Activated CD4-positive, alpha-beta T cell treated with anti-CD3 and anti-CD28 coated beads, Interleukin-2, Interleukin-4, amounts not matched to agents 100 ng/mL and 50 ng/mL, durations not matched to agents 16 hours and 8 hours (primary cell): ENCODE measurements at regions not wholly inside any gene's neighbourhood (a gene's known extent, or its start where the extent isn't known, plus 50 kb on each side); places are given as distances from the start of the nearest gene placed in this dataset.
"Not testable (repeated sequence)": the region's sequence is repeated elsewhere in the genome, so short reads cannot be mapped to it uniquely, and the experiment has no call there.

Source experiments
- DNase-seq: peaks from one replicate; pipeline ENCODE4 v3.0.0-alpha.2; 2020; ENCODE audit warnings: low spot score

DNA sequence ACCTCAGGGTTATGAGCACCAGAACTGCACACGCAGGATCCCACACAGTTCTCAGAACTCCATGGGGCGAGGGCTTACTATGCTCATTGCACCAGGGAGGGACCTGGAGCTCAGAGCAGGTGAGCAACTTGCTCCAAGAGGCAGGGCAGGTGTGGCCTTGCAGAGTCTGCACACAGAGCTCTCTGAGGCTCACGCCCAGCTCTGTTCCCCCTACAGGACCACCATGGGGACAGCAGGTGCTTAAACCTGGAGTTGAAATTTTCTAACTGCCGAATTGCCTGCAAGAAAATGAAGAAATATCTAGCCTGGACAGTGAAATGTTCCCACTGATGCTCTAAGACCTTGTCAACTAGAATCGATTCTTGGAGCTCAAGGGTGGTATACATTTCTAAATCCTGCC is 49.9 kb upstream of the MSMB start:
- not testable (repeated sequence) for DNase-seq

DNA sequence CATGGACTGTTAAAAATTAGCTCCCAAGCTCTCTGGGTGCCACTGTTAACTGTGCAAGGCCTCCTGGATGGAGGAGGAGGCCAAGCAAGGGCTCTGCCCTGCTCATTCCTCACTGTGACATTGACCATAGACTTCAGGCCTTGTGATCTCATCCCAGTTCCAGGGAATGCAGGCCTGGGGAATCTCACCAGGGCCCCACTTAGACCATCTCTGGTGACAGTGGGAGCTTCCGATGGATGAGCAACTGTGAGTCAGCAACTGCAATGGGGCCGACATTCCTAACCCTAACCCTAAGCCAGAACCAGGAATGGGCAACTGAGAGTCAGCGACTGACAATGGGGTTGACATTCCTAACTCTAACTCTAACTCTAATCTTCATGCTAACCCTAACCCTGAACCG is 50.4 kb upstream of the MSMB start:
- no peak for DNase-seq

DNA sequence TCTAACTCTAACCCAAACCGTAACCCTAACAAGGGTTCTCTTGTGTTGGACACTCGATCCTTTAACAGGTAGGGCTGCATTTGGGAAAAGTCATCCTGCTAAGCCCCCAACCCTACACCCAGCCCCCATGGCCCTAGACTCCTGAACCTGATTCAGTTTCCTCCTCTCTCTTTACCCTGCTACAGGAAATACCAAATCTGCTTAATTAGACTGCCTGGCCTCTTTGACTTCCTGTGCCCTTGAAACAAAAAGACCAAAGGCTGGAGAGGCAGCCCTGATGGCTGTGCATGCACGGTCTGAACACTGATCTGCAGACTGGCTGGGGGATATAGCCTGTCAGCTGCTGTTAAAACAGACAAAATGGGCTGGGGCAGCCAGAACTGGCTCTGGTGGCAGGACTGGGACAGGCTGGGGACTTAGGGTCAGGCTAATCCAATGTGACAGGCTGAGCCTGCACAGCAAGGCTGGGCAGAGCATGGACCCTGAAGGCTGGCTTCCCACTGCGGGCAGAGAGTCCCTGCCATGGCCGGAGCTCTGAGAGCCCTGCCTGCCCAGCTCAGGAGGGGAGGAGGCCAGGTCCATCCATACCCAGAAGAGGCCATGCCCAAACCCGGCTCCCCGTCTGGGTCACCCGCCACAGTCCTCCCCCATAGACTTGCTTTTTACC is 51.0 kb upstream of the MSMB start:
- DNase-seq = no peak

DNA sequence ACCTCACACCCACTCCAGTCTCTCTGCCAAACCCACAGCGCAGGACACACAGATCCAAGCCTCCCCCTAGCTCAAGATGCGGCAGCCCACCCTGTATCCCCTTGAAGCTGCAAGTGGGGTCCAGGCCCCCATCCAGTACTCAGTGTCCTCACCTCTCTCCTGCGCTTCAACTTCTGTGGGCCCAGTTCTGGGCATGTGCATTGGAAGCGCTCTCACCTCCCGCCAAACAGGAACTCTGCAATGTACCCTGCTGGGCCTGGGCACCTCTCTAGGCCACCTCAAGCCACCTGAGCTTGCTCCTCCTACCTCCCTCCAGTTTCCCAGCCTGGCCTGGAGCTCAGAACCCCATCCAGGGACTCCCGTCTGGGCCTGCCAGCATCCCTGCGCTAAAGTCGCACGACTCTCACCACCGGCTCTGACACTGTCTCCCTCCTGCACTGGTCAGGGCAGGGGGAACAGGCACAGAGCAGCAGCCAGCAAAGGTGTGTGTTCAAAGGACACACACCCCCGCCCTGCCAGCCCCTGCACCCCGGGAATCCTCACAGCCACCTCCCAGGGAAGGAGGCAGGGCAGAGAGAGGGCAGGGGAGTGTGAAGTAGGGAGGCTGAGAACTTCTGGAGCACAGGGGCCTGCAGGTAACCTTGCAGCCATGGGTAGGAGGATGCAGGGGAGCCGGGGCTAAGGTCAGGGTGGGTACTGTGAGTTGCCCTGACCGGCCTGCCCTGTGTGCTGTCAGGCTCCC is 51.7 kb upstream of the MSMB start:
- no peak for DNase-seq

DNA sequence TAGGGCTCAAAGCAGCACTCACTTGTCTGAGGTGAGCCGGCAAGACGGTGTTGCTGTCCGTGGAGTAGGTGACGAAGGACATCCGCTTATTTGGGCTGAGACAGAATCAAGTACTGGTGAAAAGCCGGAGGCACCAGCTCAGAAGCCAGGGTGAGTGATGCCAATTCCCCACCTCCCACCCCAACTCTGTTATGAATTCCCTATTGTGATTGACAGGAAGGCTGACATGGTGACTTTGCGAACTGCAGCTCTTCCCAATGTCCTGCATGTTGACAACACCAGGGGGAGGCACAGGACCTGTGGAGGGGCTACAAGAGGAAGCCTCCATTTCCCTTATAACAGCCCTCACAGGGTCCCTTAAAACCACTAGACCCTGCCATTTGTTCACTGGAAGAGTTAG is 52.3 kb upstream of the MSMB start:
- no peak for DNase-seq

DNA sequence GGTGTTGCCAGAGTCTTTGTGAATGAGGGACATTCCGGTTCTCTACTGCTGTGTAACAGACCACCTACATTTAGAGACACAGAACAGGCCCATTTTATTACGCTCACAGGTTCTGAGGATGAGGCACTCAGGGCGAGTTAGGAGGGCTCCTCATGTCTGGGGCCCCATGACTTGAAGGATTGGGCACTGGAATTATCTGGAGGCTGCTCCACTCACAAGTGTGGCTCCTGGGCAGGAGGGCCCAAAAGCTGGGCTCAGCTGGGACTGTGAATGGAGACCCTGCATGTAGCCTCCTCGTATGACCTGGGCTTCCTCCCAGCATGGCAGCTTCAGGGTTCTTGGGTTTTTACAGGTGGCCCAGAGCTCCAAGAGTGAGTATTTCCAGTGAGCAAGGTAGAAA is 52.9 kb upstream of the MSMB start:
- DNase-seq = not testable (repeated sequence)

DNA sequence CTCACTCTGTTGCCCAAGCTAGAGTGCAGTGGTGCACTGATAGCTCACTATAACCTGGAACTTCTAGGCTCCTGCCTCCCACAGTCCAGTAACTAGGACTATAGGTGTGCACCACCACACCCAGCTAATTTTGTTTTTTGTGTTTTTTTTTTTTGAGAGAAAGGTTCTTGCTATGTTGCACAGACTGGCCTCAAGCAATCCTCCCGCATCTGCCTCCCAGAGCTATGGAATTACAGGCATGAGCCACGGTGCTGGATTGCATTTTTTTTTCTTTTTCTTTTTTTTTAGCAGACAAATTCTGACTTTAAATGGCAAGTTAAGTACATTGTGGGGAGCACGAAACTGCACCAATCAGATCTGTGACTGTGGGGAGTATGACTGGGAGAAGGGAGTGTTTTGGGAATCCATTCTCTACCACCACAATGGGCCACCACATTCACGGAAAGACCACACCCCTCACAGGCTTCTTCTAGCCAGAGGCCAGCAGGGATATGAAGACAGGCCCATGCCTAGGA is 58.1 kb upstream of the MSMB start:
- DNase-seq = no peak

DNA sequence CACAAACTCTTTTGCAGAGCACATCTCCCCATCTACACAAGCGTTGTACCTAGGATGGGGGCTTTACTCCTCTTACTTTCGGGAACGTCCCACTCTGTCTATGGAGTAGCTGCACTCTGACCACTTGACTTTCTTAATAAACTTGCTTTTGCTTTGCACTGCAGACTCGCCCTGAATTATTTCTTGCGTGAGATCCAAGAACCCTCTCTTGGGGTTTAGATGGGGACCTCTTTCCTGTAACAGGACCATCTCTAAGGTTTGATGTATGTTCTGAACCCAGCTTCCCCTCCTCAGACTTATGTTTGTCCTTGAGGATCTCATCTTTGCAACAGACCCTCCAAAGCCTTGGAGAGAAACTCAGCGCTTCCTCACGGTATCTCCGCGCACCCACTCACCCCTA is 59.3 kb upstream of the MSMB start:
- not testable (repeated sequence) for DNase-seq

DNA sequence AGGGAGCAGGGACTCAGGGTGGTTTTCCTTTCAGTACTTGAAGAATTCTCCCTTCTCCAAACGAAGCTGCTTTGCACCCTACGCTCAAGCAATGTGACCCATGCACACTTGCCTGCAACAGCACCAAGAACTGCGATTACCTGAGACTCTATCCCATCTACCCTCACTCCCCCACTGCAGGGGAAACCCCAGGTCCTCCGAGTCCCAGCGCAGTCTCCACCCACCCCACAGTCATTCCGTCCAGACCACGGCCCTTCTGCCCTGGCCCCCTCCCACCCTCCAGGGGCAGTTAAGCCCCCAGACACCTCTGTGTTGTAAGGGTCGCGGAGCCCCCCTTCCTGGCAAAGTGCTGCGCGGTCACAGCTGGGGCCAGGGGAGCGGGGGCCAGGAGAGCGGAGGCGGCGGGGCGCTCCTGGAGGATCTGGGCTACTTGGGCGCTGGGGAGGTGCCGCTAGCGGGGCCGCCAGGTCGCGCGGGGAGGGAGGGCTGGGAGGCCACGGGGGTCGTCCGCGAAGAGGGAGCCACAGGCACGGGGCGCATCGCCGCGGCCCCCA is 59.9 kb upstream of the MSMB start:
- DNase-seq = not testable (repeated sequence)

DNA sequence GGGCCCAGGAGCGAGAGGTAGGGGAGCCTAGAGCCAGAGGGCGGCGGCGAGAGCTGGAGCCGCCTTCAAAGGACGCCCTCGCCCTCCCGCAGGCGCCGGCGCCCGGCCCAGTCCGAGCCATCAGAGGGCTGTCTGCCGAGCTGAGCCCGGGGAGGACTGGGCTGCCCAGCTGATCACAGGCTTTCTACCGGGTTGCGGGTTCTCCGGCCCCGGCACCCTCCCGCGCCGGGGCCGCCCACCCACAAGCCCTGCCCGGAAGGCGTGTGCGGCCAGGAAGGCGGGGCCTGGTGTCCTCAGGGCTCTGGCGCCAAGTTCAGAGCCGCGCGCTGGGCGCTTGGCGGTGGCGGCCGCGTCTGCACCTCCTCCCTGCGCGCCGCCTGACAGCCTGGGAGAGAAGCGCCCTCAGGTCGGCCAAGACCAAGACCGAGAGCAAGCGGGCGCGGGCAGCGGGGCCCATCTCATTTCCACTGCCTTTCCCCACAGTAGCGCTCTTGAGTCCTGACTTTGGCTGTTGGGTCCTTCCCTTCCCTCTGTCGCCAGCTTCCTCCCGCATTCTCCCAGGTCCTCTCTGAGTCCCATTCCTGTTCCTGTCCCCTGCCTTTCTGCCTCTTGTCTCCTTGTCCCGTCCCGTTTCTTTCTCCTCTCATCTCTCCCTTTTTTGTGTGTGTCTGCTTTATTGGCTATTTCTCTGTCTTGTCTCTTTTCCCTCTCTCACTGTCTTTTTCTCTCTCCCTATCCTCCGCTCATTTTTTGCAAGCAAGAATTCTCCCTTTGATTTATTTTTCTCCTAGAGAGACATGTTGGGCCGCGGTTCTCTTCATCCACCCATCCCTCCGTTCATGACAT is 60.6 kb upstream of the MSMB start:
- peak; percentile 40 for DNase-seq

DNA sequence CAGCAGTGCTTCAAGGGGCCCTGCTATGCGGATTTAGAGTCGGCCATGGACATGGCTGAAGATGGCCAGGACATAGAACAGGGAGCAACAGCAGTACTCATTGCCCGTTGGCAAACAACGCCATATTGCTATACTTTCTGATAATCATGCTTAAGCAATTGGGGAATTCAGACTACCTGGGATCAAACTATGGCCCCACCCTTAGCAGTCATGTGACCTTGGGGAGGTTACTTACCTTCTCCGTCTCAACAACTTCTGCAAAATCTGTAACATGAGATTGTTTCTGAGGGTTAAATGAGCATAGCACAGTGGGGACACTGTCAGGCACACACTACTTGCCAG is 62.1 kb upstream of the MSMB start:
- not testable (repeated sequence) for DNase-seq

DNA sequence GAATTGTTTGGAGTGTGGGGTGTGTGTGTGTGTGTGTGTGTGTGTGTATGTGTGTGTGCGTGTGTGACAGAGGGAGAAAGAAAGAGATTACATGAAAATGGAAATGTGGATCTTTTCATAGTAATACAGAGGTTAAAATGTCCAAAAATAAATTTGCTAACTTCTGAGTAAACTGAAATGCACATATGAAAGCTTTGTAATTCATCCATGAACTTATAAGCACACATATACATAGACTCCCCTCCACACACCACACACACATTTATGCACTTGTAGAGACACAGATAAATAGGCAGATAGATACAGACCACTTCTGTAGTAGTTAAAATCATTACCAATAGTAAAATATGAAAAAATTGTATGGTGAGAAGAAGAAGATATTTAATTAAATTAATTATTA is 108.2 kb upstream of the MSMB start:
- not testable (repeated sequence) for DNase-seq

DNA sequence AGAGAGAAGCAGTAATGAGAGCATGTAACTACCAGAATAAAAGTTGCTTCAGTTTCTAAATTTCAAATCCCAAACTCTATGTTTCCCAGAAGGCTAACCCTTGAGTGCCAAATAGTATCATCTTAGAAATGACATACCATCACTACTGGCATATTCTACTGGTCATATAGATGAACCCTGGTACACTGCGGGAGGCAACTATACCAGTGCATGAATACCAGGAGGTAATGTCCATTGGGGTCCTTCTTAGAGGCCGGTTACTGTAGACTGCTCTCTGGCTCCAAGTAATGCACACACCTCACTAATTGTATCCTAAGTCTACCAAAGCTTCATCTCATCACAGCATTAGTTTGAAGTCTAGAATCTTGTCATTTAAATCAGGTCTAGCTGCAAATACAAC is 108.6 kb upstream of the MSMB start:
- DNase-seq = not testable (repeated sequence)

DNA sequence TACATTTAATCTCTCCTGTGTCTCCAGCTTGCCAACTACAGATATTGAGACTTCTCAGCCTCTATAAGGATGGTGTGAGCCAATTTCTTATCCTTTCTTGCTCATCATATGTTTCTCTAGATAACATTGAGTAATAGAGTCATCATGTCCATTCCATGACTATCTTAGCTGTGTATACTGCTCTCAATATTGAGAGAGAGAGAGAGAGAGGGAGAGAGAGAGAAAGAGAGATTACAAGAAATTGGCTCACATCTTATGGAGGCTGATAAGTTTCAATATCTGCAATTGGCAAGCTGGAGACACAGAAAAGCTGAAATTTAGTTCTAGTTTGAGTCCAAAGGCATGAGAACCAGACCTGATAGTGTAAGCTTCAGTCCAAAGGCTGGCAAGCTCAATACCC is 110.8 kb upstream of the MSMB start:
- DNase-seq = not testable (repeated sequence)

DNA sequence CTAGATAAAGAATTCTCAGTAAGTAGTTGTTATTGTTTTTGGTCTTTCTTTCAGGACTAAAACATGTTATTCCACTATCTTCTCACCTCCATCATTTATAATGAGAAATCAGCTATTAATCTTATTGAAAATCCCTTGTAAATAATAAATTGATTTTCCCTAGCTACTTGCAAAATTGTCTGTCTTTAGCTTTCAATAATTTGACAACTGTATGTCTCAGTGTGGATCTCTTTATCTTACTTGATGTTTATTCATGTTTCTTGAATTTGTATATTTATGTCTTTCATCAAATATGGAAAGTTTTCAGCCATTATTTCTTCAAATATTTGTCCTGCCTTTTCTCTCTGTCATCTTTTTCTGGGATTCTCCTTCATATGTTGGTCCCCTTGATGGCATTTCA is 117.1 kb upstream of the ANTXRL start:
- no peak for DNase-seq

DNA sequence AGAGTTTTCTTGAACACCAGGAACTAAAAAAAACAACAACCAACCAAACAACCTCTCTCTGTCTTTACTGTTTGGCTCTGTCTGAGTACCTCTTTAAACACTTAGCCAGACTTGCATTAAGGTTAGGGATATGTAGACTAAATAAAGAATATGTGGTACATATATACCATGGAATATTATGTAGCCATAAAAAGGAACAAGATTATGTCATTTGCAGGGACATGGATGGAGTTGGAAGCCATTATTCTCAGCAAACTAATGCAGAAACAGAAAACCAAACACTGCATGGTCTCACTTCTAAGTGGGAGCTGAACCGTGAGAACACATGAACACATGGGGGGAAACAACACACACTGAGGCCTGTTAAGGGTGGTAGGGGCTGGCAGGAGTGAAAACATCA is 116.0 kb upstream of the ANTXRL start:
- DNase-seq = no peak

DNA sequence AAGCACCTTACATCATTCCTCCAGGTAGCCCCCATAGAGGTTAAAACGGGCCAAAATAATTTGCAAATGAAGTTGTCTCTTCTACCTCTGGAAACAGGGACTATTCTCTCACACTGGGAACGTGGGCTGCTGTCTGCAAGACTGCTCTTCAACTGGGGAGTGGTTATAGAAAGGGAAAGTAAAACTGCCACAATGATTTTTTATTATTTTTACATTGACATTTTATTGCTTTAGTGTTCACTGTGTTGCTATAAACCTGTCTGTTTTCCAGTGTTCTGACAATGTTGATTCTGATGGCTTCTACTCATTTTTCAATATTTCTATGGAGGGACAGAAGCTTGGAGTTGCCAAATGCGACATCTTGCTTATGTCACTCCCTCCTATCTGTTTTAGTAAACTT is 115.1 kb upstream of the ANTXRL start:
- DNase-seq = no peak

DNA sequence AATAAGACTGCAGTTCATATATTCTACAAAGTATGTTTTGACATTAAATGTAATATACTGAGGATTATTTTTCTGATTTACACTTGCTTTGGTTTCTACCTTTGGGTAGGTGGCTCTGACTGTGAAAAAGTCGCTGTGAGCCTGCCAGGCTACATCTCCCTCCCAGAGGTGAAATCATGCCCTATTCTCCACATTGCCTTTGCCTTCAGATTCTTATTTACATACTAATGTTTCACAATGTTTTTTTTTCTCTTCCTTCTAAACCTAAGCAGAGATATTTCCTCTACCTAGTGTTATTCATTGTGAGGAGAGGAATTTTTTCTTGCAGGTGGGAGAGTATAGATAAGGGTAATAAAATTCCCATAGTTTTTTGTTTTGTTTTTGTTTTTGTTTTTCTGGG is 111.5 kb upstream of the ANTXRL start:
- DNase-seq = no peak

DNA sequence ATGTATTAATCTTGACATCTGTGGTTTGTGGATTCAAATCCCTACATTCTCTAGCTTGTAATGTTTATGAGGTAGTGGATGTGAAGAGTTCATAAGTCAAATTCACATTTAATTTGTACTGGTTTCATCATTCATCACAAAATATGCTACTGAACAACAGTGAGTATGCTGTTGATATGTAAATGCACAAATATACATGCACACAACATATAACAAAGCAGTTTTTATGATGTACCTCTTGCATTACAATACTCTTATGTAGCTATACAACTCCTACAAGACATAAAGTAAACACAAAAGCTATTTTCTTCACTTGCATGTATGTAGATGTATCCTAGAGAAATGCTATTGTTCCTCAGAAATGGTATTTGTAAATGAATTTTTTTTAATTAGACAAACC is 111.0 kb upstream of the ANTXRL start:
- DNase-seq = no peak

DNA sequence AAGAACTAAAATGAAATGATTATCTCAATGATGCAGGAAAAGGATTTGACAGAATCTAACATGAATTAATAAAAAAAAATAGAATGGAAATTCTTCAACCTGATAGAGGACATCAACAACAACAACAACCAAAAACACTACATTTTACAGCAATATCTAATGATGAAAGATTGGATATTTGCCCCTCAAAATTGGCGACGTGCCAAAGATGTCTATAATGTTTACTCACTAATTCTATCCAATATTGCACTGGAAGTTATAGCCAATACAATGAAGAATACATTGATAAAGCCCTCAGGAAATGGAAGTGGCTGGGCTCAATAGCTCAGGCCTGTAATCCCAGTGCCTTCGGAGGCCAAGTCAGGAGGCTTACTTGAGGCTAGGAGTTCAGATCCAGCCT is 99.4 kb upstream of the ANTXRL start:
- not testable (repeated sequence) for DNase-seq

DNA sequence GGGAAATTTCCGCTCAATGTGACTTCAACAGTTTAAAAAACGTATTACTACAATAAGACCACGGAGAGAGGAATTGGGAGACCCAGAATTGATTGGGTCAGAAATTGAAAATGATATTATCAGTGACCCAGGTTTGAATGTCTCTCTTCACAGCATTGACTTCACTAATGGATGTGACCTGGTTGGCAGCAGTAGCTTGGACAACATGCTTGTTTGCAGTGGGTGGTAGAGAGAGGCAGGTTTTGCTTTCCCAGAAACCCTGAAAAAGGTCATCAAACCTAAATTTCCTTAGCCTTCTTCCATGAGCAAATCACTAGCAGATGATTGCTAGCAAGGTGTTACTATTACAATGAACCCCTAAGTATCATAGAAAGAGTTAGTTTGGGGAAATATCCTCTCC is 89.7 kb upstream of the ANTXRL start:
- no peak for DNase-seq

DNA sequence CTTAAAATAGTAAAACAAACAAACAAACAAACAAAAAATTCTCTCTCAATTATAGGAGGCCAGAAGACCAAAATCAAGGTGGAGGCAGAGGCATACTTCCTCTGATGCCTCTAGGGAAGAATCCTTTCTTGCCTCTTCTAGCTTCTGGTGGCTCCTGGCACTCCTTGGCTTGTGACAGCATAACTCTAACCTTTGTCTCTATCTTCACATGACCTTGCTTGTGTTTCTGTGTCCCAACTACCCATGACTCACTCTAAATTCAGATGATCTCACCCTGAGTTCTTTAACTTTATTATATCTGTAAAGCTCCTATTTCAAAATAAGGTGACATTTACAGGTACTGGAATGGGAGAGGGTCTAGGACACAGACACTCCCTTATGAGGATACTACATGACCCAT is 88.3 kb upstream of the ANTXRL start:
- no peak for DNase-seq

DNA sequence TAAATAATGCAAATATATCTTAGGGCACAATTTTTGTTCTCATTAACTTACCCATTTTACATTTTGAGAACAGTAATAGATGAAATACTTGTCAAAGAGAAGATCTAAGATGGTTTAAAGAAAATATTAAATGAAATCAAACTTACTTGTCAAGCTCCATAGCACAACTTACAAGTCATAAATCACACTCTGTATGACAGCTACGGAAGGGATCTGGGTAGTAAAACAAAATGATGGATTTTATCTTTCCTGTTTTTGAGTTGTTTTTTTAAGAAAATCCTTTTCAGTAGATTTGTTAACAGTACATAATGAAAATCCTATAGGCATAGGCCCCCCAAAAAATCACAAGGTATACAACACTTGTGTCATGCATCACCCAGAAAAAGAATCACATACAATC is 84.4 kb upstream of the ANTXRL start:
- DNase-seq = not testable (repeated sequence)
